Neural progenitor cell (in vitro differentiated cells): ENCODE measurements at regions not wholly inside any gene's neighbourhood (a gene's known extent, or its start where the extent isn't known, plus 50 kb on each side); places are given as distances from the start of the nearest gene placed in this dataset.

Experiments
- CTCF ChIP-seq: fragments of 200-600 bp; sonication (generic); IDR thresholded peaks from 2 replicates; pipeline ENCODE4 v1.5.1; 2017; ENCODE audit warnings: antibody characterized with exemption, mild to moderate bottlenecking
- EZH2 ChIP-seq: fragments of 200-600 bp; sonication (generic); IDR thresholded peaks from 2 replicates; pipeline ENCODE4 v1.6.1; 2017; ENCODE audit warnings: antibody characterized with exemption, mild to moderate bottlenecking, moderate library complexity
- EZH2phosphoT487 ChIP-seq: fragments of 200-600 bp; sonication (generic); IDR thresholded peaks from 2 replicates; pipeline ENCODE4 v1.6.1; 2017; ENCODE audit warnings: antibody characterized with exemption

- TF ChIP-seq CTCF (no peak), EZH2 (no peak), EZH2phosphoT487 (no peak)
Observed at GRCh38 chr16:73852561-73852960, 444.1 kb upstream of the PSMD7 start.
